SHP77 treated with DMSO at 0.1 percent for 48 hours (cell line): ENCODE measurements at regions not wholly inside any gene's neighbourhood (a gene's known extent, or its start where the extent isn't known, plus 50 kb on each side); places are given as distances from the start of the nearest gene placed in this dataset.
"Not testable (repeated sequence)": the region's sequence is repeated elsewhere in the genome, so short reads cannot be mapped to it uniquely, and the experiment has no call there.

Experiments
- DNase-seq: peaks from one replicate; lab custom pipeline; 2025; lab: John Stamatoyannopoulos, UW

DNA sequence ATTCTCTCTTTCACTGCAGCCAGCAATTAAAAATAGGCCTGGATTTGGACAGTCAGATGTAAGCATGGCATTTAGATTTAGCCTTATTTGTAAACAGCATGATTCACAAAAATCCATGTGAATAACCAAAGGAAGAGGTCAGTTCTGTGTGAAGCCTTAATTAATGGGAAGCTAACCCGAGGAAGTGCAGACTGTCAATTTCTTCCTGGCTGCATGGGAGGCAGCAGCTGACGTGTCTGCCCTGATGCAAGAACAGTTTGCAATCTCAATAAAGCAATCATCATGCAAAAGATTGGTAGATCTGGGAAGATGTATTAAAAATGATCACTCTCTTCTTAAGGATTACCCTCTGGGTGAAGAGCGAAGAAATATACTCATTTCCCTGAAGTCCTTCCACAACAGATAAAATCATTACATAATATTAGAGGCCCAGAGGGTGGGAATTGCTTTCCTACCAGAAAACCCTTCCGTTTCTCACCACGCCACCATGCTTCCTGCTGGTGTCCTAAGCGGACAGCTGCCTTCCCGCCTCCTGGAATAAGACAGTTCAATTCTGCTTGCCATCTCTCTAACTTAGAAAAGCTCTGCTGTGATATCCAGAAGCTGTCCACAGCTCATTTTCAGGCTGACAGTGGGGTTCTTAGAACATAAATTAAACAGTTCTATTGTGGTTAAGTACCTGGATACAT lies 526.7 kb upstream of the NRP1 start:
- DNase-seq, result no peak

DNA sequence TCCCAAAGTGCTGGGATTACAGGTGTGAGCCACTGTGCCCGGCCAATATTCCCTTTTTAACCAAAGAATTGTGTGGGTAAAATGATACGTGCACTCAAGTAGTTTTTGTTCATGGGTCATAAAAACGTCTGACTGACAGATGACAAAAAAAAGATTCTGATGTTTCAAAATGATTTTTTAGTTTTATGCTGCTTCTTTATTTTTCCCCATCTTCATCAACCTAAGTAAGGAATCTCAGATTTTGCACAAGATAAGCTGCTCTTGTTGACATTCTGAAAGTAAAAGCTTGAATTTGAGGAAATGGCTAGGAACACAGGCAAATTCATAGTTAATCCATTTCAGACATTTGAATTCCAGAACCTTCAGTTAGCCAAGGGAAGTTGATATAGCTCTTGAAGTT lies 526.1 kb upstream of the NRP1 start:
- DNase-seq, result no peak

DNA sequence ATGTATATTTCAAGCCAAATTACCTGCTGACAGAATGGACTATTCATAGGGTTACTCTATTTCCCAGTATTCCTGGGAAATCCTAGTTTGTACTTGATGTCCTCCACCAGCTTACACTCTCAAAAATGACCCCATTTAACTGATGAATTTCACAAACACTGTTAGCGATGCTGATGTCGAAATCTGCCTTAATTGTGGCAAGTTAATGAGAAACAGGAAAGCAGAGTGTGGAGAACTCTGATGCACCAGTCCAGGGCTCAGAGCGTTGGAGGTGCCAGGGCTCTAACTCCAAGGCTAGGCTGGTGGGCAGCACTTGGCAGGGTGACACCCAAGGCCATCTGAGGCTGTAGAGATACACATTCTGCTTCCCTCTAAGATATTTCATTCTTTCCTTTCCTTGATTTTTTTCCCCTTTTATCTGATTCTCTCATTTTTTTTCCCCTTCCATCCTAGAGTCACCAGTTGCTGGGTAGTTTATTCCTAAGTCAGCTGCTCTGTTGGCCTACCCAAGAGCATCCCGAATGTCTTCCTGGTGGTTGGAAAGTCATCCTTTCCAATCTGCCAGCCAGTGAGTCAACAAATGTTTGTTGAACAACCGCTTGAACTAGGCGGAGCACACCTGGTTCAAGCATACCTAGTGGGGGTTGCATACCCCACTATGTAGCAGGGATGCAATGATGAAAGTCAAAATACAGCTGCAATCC lies 525.0 kb upstream of the NRP1 start:
- no peak for DNase-seq

DNA sequence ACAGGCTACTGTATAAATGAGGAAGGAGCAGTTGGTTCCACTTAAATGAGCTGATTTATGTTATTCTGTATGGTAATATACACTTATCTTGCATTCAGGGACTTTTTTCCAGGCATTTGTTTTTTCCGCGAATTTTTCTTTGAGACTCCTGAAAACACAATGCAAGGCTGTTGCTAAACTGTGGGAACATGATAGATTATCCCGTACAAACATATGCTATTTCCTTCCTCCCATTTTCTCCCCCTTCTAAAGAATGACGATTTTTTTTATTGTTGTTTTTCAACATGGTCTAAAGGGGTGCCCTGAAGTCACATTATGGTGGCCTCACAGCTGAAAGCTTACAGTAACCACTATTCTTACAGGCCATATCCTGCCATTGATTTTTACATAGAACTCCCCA lies 523.9 kb upstream of the NRP1 start:
- no peak for DNase-seq

DNA sequence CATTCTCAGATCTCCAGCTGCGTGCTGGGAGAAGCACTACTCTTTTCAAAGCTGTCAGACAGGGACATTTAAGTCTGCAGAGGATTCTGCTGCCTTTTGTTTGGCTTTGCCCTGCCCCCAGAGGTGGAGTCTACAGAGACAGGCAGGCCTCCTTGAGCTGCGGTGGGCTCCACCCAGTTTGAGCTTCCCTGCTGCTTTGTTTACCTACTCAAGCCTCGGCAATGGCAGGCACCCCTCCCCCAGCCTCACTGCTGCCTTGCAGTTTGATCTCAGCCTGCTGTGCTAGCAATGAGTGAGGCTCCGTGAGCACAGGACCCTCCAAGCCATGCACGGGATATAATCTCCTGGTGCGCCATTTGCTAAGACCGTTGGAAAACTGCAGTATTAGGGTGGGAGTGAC lies 518.8 kb upstream of the NRP1 start:
- not testable (repeated sequence) for DNase-seq

DNA sequence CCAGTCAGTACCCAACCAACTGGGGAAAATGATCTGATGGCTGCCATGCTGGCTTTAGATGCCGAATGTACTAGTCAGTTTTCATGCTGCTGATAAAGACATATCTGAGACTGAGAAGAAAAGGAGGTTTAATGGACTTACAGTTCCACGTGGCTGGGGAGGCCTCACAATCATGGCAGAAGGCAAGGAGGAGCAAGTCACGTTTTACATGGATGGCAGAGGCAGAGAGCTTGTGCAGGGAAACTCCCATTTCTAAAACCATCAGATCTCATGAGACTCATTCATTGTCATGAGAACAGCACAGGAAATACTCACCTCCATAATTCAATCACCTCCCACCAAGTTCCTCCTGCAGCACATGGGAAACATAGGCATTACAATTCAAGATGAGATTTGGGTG lies 508.9 kb upstream of the NRP1 start:
- no peak for DNase-seq

DNA sequence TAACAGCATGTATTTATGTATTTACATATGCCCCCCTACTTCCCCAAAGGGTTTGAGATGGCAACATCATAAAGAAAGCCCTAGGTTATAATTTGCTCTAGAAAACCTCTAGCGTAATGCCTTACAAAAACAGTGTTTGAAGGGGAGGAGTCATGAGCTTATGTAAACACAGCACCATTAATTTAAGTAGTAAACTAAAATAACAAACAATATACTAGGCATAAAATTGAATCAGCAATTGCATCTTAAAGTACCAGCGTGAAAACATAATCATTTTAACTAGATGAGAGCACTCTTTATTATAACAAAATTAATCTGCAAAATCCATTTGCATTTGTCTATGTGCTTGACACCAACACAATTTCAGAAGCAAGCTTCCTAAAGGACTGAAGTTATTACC lies 507.2 kb upstream of the NRP1 start:
- no peak for DNase-seq

DNA sequence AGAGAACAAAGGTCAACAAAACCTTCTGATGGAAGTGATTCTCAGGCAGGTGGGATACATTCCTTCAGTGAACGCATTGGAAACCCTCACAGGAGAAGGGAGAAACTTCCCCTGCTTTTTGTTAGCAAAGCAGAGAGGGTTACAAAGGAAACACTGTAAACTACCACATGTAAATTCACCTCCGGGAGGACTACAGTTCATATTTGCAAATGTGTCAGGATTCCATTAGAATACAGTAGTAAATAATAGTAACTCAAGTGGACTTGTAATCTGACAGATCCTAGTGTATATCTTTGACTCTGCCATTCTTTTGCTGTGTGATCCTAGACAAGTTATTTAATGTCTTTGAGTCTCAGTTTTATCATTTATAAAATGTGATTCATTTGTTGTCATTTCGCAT lies 504.3 kb upstream of the NRP1 start:
- DNase-seq, result no peak

DNA sequence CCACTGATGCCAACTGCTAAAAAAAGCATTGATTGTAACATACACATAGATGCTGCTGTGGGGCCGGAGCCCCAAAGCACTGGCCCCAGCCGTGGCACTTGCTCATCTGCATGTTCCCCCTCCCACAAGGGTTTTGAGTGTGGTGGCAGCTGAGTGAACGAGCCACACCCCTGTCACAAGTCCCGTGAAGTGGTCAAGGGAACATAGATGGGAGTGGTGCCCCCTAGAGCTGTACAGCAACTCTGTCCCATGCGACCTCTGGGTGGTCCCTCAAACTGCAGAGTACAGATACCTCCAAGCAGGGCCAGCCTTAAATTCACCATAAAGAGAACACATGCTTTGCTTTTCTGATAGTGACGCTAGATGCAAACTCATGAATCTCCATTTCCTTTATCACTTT lies 503.3 kb upstream of the NRP1 start:
- DNase-seq, result no peak

DNA sequence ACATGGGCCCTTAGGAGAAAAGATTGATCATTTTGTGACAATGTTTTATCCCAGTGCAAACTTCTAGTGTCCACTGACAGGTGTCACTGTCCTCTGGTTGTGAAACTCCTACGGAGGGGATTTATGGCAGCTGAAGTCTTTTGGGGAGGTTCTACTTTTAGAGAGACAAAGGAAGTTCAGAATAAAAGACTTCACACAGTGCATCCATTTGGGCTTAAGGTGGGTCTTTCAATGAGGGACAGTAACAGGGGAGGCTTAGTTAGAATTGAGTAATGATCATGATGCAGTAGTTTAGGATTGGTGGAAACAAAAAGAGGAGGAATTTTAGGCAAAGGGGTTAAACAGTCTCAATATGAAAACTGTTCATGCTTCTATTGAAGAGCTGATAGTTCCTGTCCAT lies 501.1 kb upstream of the NRP1 start:
- DNase-seq, result no peak

DNA sequence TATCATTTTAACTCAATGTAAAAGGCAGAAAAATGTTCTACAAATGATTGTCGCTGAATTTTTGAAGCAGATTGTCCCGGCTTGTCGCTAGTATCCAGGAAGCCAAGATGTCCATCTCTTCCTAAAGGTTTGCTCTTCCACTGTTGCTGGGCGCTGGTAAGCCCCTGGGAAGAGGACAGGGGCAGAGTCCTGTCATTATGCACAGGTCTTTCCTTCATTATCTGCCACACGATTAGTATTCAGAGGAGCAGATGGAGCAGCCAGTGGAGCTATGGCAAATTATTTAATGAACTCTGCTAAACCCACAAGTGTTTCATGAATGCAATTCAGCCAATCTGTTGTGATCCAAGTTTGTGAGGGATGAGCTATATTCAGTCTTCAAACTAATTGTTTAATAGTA lies 499.1 kb upstream of the NRP1 start:
- DNase-seq, result no peak

DNA sequence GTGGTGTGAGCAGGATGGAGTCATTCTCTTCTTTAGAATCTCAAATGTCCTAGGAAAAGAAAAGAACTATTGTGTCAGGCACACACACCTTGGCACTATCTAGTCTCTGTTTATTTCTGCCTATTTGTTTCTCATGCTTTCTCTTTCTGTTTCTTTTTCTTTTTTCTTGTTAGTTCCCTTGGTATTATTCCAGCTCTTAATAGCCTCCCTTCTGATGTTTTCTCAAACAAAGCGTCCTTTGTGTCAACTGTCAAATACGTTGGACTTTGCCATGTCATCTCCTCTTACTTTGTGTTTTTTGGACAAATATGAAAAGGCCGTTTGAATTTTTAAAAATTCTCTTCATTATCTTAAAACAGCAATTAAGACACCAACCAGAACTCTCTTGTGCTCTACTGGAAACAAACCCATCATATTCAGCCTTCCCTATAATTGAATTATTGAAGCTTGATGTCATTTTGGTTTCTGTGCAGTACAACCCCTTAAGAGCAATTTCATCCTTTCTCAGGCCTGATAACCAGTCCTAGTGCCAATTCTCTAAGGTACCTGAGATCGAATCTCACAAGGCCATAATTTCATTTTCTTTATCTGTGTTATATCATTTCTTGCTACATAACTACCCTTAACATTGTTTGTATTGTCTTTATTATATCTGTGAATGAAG lies 497.8 kb upstream of the NRP1 start:
- DNase-seq, result no peak

DNA sequence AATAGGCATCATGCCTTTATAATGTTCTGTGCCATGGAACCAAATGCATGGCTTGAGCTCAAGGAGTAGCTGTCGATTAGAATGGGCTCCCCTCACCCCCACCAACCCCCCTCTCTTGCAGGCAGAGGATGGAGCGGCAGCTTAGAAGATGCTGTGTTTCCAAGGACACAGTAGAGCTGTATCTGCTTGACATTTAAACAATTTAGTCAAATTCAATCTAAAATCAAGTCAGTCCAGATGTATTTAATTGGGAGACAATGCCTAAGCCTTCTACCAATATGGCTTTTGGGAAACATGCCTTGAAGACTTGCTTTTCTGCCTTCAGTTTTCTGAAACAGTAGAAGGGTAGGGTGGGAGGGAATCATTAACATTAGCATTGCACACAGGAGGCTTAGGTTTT lies 497.1 kb upstream of the NRP1 start:
- DNase-seq, result no peak

DNA sequence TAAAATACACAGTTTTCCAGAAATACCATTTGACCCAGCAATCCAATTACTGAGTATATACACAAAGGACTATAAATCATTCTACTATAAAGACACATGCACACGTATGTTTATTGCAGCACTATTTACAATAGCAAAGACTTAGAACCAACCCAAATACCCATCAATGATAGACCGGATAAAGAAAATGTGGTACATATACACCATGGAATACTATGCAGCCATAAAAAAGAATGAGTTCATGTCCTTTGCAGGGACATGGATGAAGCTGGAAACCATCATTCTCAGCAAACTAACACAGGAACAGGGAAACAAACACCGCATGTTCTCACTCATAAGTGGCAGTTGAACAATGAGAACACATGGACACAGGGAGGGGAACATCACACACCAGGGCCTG lies 495.4 kb upstream of the NRP1 start:
- DNase-seq, result not testable (repeated sequence)

DNA sequence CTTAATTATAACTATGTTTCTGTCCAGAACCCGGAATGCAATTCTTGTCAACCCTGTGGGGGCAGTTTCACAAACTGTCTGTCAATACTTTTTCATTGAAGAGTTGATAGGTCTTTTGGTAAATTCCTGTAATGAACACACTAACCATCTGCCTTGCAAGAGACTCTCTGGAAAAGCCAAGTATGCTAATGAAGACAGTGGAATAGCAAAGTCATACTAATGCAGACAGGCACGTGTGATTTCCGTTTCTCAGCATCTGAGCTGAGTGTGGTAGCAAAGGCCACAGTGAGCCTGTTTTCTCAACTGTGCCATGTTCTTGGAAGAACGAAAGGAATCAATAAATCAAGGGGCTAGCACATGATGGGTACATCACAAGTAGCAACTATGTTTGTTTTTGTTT lies 494.1 kb upstream of the NRP1 start:
- DNase-seq, result no peak

DNA sequence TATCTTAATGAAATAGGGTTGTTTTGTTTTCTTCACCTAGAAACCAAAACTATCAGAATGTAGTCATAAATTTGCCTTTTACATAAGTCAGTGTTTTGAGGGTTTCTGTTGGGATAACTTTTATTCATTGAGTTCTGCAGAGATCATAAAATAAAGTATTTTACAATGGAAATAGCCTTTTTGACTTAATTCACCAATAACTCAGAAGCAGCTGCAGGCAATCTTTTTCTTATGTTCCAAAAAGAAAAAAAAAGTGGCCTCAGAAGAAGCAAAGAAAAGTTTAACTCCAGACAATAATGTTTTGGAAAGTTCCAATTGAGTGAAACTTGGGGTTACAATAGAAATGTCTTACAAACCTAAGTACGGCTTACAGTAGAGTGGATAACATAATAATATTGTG lies 491.7 kb upstream of the NRP1 start:
- no peak for DNase-seq

DNA sequence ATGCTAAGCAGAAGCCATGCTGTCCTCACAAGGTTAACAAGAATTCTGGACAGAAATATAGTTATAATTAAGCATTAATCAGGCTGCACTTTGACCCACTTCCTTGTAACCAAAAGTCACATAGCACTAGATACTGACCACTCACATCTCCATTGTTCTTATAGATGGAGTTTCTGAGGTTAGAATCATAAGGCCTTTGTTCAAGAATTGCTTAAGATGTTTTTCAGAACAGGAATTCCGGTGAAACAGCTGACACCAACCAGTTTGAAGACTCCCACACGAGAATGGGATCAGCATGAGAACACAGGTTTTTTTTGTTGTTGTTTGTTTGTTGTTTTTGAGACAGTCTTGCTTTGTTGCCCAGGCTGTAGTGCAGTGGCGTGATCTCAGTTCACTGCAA lies 488.3 kb upstream of the NRP1 start:
- no peak for DNase-seq

DNA sequence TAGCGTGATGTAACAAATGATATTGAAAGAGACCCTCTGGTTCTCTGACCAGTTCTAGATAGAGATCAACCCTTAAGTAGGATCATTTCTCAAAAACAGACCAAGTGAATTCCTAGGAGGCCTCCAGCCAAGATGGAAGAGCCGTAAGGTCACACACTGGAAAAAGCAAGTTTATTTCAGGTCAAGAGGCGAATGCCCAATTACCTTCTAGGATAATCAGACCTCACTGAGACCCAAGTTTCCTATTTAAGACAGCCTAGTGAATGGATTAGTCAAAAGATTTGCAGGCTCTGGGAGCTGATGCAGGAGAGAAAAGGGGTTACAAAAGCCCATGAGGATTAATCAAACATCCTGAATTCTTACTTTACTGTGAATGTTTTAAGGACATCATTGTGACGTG lies 486.1 kb upstream of the NRP1 start:
- no peak for DNase-seq

DNA sequence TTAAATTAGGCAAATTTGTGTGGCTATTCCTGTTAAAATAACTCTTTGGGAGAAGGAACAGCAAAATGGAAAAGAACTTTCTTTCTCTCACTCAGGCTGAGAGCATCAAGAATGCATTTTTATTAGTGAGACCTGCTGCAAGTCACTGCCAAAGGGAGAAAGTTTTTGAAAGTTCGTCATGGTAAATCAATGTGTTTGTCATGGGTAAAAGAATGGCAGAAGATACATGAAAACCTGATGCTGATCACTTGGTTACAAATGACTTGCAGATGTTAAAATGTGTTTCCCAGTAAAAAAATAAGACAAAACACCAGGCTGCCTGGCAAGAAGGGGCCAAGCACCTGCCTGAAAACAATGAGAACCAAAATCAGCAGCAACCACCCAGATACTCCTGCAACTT lies 484.7 kb upstream of the NRP1 start:
- no peak for DNase-seq

DNA sequence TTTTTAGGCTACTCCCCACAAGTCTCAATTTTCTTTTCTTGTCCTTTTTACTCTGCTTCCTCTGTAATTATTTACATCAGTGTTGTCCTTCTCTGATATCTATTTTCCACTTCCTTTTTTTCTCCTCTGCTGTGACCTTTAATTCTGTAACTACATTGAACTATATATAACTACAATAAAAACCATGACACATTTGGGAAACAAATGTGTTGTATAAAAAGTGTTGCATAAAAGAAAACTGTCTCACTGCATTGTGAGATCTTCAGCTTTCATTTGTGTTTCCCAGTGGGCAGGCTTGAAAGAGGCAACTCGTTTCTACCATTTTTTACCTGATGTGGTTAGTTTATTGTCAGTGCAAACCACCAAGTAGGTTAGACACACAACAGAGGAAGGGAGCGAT lies 483.9 kb upstream of the NRP1 start:
- no peak for DNase-seq

DNA sequence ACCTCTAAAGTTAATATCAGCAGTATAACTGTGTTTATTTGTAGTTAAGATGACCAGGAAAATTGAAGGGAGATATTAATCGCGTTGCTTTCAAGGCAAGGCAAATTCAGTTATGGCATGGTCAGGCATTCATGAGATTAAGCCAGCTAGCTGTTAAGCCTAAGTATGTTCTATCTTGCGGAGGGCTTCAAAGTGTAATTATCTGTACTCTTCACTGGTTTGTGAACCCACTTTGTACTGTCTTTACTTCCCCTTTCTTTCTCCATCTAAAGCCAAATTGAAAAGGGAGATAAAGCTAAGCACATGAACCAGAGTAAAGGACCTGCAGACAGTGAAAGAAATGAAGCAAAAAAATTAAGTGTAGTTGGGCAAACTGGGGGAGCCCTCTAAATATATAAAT lies 483.1 kb upstream of the NRP1 start:
- no peak for DNase-seq

DNA sequence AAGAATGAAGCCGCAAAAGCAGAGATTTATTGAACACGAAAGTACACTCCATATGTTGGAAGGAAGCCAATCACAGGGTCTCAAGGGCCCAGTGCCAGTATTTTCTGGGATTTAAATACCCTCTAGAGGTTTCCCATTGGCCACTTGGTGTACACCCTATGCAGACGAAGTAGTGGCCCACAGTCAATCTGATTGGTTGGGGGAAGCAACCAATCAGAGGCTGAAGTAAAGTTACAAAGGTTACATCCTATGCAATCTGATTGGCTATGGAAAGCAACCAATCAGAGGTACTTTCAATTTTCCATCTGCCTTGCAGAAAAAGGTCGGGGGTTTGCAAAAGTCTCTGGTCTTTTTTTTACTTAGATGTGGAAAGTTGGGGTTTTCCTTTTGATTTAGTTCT lies 481.3 kb upstream of the NRP1 start:
- DNase-seq, result no peak

DNA sequence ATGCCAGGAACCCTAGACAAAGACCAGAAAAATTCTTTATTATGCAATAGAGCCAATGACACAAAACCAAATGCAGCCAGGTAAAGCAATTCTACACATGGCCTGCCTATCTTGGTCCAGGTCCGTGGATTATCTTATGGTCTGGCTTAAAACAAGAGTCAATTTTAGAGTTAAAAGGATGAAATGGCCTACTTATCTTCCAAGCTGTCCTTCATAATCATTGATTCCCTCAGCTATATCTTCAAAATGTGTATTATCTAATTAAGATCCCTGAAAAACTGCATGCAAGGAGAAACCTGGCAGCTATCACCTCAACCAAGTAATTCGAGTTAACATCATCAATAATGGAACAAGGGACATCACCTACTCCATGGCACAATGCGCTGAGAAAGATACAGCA lies 479.4 kb upstream of the NRP1 start:
- DNase-seq, result no peak

DNA sequence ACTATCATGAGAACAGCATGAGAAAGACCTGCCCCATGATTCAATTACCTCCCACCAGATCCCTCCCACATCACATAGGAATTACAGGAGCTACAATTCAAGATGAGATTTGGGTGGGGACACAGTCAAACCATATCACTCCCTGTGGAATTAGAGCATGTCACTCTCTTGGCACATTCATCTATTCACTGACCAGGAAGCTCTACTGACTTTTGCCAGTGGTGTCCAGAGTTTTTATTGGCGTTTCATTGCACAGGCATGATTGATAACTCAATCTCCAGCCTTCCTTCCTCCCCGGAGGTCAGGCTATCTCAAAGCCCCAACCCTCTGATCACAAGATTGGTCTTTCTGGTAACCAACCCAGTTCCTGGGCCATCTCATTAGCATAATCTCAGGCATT lies 478.9 kb upstream of the NRP1 start:
- no peak for DNase-seq
